LNCaP clone FGC (cell line): ENCODE measurements at regions not wholly inside any gene's neighbourhood (a gene's known extent, or its start where the extent isn't known, plus 50 kb on each side); places are given as distances from the start of the nearest gene placed in this dataset.
"Not testable (repeated sequence)": the region's sequence is repeated elsewhere in the genome, so short reads cannot be mapped to it uniquely, and the experiment has no call there.

ENCODE experiments used
- DNase-seq: peaks from one replicate; pipeline ENCODE4 v3.0.0-alpha.2; 2011; ENCODE audit warnings: low read depth
- H3K4me3 ChIP-seq: 2 replicates; pipeline ENCODE4 v1.5.1; 2011; ENCODE audit warnings: mild to moderate bottlenecking, low read depth, low read length, control low read depth
- TF ChIP-seq, protein P1 (sequence below): IDR thresholded peaks from 2 replicates; pipeline ENCODE4 v1.5.1; 2012; ENCODE audit warnings: mild to moderate bottlenecking; ENCODE audit not compliant: control insufficient read depth, insufficient read depth; ENCODE audit errors: extremely low read depth

DNA sequence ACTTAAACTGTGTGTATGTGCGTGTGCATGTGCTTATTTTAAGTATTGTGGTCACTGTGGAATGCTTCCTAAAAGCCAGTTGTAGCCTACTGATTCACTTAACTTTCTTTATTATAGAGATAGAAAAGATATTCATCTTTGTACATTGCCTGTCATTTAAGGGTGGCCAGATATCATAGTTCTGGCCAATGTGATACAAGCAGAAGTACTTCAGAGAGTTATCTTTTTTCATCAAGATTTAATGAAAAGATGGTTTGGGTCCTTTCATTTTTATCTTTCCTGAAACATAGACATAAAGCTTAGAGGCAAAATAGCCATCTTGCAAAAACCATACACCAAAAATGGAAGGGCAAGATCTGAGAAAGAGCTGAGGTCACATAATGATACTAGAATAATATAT, 744.7 kb upstream of the ADGRL3 start:
- TF ChIP-seq, protein P1, sequence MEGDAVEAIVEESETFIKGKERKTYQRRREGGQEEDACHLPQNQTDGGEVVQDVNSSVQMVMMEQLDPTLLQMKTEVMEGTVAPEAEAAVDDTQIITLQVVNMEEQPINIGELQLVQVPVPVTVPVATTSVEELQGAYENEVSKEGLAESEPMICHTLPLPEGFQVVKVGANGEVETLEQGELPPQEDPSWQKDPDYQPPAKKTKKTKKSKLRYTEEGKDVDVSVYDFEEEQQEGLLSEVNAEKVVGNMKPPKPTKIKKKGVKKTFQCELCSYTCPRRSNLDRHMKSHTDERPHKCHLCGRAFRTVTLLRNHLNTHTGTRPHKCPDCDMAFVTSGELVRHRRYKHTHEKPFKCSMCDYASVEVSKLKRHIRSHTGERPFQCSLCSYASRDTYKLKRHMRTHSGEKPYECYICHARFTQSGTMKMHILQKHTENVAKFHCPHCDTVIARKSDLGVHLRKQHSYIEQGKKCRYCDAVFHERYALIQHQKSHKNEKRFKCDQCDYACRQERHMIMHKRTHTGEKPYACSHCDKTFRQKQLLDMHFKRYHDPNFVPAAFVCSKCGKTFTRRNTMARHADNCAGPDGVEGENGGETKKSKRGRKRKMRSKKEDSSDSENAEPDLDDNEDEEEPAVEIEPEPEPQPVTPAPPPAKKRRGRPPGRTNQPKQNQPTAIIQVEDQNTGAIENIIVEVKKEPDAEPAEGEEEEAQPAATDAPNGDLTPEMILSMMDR, result no peak
- no peak for DNase-seq
- H3K4me3 ChIP-seq, result no peak overlapping the region

DNA sequence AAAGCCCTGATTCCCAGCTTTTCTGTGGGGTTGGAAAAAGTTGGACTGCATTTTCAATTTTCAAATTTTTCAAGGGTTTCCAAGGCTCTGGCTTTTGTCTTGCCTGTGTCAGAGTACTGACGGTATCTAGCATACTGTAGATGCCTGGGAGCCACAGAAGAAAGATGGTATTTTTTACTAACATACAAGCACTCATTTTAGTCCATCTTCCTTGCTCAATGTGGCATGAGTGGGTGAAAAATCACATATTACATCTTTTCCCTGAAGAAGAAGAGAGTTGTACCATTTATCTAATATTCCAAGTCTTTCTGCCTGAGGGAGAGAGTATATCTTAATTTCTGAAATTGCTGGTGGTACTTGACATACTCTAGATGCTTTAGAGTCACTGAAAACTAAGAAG, 738.6 kb upstream of the ADGRL3 start:
- no peak for DNase-seq
- H3K4me3 ChIP-seq, result no peak overlapping the region
- TF ChIP-seq, protein P1, result no peak

DNA sequence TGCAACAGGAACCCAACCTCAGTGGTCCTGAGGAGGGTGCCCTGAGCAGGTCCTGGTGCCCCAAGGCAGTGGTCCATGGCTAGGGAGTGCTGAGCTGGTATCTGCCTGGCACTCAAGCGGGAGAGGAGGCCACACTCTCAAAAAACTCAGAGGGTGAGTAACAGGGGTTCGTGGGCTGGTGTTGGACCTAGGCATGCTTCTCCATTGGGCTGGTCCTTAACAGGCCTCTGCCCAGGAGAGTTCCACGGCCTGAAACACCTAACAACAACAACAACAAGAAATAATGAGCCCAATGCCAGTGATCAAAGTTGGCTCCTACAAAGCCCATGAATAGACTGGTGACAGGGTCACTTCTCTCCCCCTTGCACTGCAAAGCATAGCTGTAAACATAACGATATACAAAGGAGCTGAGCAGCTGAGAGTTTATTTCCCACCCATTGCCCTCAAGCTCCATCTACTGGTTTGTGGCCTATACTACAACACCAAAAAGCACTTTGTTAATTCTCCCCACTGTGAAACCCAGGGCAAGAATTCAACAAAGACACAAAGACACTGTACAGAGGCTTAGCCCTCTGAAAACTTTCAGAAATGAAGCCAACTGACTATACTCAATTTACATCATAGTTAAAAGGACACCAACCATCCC, 736.1 kb upstream of the ADGRL3 start:
- no peak for DNase-seq
- no peak overlapping the region for H3K4me3 ChIP-seq
- TF ChIP-seq, protein P1, result peak; percentile 57

DNA sequence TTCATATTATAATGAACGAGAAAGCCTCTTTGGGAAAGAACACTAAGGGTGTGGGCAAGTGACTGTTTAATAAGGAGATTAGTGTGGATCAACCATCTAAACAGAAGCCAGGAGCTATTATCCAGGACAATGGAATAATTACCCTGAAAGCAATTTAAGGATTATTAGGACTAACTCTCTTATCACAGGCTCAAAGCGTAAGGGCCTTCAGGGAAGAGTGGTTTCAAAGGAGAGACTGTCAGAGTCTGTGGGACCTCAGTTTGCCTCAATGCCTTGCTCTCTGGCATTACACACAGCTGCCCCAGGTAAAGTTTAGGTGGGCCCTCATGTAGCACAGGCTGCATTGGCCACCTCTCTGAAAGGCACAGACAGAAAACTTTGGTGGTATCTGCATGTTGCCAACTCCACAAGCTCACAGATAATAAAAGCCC, 717.2 kb upstream of the ADGRL3 start:
- TF ChIP-seq, protein P1, result no peak
- no peak for DNase-seq
- H3K4me3 ChIP-seq, result no peak overlapping the region

DNA sequence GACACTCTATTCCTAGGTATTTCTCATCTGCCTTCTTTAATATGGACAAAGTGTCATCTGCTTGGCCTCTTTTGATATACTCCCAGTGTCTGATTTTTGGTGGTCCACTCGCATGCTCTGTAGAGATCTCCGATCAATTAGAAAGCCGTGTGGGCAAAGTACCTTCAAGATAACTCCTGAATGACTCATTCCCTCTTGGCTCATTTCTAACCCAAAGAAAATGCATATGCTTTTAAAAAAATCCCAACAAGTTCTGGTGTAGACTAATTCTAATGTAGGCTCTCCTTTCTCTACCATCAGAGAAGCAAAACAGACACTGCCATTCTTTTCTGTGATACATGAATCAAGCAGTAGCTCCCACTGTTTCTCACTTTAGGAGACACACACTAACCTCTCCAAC, 714.9 kb upstream of the ADGRL3 start:
- TF ChIP-seq, protein P1, result no peak
- DNase-seq, result no peak
- no peak overlapping the region for H3K4me3 ChIP-seq

DNA sequence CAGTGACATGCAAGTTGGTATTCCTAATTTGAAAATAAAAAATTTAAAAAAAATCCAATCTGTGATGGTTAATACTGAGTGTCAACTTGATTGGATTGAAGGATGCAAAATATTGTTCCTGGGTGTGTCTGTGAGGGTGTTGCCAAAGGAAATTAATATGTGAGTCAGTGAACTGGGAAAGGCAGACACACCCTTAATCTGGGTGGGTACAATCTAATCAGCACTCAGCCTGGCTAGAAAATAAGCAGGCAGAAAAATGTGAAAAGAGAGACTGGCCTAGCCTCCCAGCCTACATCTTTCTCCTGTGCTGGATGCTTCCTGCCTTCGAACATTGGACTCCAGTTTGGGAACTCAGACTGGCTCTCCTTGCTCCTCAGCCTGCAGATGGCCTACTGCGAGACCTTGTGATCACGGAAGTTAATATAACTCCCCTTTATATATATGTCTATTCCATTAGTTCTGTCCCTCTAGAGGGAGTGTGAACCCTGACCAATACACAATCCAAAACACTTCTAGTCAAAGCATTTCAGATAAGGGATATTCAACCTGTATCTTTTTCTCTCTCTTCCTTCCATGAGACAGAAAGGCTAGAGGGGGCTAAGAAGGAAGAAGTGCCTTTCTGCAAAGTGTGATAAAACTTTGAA, 712.9 kb upstream of the ADGRL3 start:
- not testable (repeated sequence) for H3K4me3 ChIP-seq, DNase-seq

DNA sequence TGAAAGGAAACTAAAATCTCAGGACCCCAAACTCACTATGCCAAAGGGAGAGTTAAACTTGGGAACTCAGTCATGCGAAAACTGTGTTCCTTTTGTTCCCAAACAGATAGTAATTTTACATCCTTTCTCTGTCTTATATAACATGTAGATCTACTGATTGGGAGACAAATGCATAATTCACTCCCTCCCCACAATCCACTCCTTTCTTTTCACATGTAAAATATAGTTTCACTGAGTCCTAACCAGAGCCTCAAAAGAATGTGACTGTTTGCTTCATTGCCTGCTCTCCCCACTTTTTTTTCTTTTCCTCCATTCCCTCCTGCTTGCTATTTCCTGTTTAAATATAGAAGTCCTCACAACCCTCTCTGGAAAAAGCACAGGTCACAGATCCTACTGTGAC, 699.3 kb upstream of the ADGRL3 start:
- TF ChIP-seq, protein P1, result no peak
- DNase-seq, result no peak
- H3K4me3 ChIP-seq, result no peak overlapping the region
